Heart left ventricle (tissue), 16 donors: ENCODE measurements at regions not wholly inside any gene's neighbourhood (a gene's known extent, or its start where the extent isn't known, plus 50 kb on each side); places are given as distances from the start of the nearest gene placed in this dataset.

Experiments
- ATAC-seq, 4 donors: fragments of 200-7000 bp; cut with Tn5 transposase; one replicate each; pipeline ENCODE4 v1.9.1; 2020 to 2022; ENCODE audit warnings: moderate library complexity in 4 of 4, mild to moderate bottlenecking in 3 of 4, moderate number of reproducible peaks in 1 of 4
- DNase-seq, 5 donors: peaks; one replicate each; pipeline ENCODE4 v3.0.0-alpha.2; 2020
- H3K27ac ChIP-seq, 12 donors: fragments of 200-600 bp; sonication (generic) in 4 of 12; one replicate each; pipeline versions ENCODE4 v1.5.0 to v1.8.0; 2016 to 2022; ENCODE audit warnings: mild to moderate bottlenecking in 2 of 12
- H3K27me3 ChIP-seq, 9 donors: fragments of 200-600 bp; sonication (generic) in 2 of 9; one replicate each; pipeline versions ENCODE4 v1.5.1 to v1.8.0; 2016 to 2022; ENCODE audit warnings: mild to moderate bottlenecking in 3 of 9
- H3K36me3 ChIP-seq, 9 donors: fragments of 200-600 bp; sonication (generic) in 2 of 9; one replicate each; pipeline versions ENCODE4 v1.5.0 to v1.8.0; 2018 to 2022; ENCODE audit warnings: mild to moderate bottlenecking in 2 of 9
- H3K4me1 ChIP-seq, 12 donors: fragments of 200-600 bp; sonication (generic) in 4 of 12; one replicate each; pipeline versions ENCODE4 v1.5.0 to v1.8.0; 2016 to 2022; ENCODE audit warnings: mild to moderate bottlenecking in 3 of 12
- H3K4me3 ChIP-seq, 12 donors: fragments of 200-600 bp; sonication (generic) in 4 of 12; one replicate each; pipeline versions ENCODE4 v1.5.0 to v1.8.0; 2017 to 2022; ENCODE audit warnings: mild to moderate bottlenecking in 9 of 12, moderate library complexity in 4 of 12
- H3K9me3 ChIP-seq, 12 donors: fragments of 200-600 bp; sonication (generic) in 4 of 12; one replicate each; pipeline versions ENCODE4 v1.5.0 to v1.8.0; 2016 to 2022; ENCODE audit warnings: mild to moderate bottlenecking in 1 of 12
- POLR2A ChIP-seq, 2 donors: fragments of 450-650 bp; IDR thresholded peaks; one replicate each; pipeline ENCODE4 v1.6.1; 2017; ENCODE audit warnings: antibody characterized with exemption in 2 of 2, mild to moderate bottlenecking in 2 of 2, moderate library complexity in 2 of 2
- WGBS, 4 donors: extraction: QIAGEN DNeasy Blood & Tissue Kit in 2 of 4; methylation state at CpG; one replicate each; pipeline versions ENCODE4 v1.1.5 to v1.1.7; 2013 to 2018; 5-methylcytosine and 5-hydroxymethylcytosine counted together
- intact Hi-C, 10 donors: fragments of 100-400 bp; cut with DNase I; formaldehyde crosslinking; loops; one replicate each; pipeline versions ENCODE4 v1.11.1 to v1.14.2; 2022
- TF ChIP-seq, protein P1 (sequence below), 12 donors: fragments of 200-600 bp; sonication (generic) in 4 of 12; IDR thresholded peaks; one replicate each; pipeline versions ENCODE4 v1.5.0 to v1.8.0; 2018 to 2022; ENCODE audit warnings: antibody characterized with exemption in 12 of 12, mild to moderate bottlenecking in 5 of 12
- donor health status: ischemic (EF 13 %, LVEDD 7.1; RV severe dilation, severe dysfunction).
- donor health status: healthy with polysubstance abuse.
- donor health status: DM: no; HTN: yes; CAD: no.
- donor health status: DM: no; HTN: no; CAD: no.
- donor health status: ischemic (EF 25% LVEDD 6.9; RV normal size, moderate dysfunction).
- donor health status: ischemic (EF 25% LVEDD 5.7; RV mildly dilated, moderate dysfunction).
- donor health status: healthy.
- donor health status: DM: yes; HTN: yes; CAD: no.
- donor health status: ischemic (EF 35%, LVEDD 5.7; RV mildly dilated, moderate dysfunction).
- donor health status: nonischemic (EF 11% LVEDD 7.7; RV severe dilation, severe dysfunction).
- donor health status: DM: yes; HTN: yes; CAD: no.
- donor health status: PGD.
- donor health status: ischemic (EF 29% LVEDD 5.4; RV normal size, mild dysfunction).
- donor health status: nonischemic (EF 23%, LVEDD 6.1; RV moderate dilation, normal function).

DNA sequence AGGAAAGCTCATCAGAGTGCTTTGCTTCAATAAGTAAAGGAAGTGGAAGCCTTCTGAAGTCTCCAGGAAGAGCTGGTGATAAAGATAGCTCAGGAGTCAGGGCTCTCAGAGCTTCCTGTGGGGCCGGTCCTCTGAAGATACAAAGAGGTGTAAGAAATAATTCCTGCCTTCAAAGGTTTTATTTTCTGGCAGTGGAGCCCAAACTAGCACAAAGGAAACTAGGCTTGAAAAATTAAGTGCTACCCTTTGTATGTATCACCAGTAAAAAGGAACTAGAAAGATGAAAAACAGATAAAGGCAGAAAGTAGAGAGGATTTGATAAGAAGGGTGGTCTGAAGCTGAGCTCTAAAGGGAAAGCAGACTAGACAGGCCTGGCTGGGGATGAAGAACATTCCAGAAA lies 204.1 kb upstream of the SASH1 start:
- 30 to 68% (median 48%) methylated on average over 1 of the region's 1 CpG for WGBS, 4 donors
- no peaks in the 10 kb centered on the region for H3K36me3 ChIP-seq
- DNase-seq (no peak), ATAC-seq (no peak)
- TF ChIP-seq, protein P1, sequence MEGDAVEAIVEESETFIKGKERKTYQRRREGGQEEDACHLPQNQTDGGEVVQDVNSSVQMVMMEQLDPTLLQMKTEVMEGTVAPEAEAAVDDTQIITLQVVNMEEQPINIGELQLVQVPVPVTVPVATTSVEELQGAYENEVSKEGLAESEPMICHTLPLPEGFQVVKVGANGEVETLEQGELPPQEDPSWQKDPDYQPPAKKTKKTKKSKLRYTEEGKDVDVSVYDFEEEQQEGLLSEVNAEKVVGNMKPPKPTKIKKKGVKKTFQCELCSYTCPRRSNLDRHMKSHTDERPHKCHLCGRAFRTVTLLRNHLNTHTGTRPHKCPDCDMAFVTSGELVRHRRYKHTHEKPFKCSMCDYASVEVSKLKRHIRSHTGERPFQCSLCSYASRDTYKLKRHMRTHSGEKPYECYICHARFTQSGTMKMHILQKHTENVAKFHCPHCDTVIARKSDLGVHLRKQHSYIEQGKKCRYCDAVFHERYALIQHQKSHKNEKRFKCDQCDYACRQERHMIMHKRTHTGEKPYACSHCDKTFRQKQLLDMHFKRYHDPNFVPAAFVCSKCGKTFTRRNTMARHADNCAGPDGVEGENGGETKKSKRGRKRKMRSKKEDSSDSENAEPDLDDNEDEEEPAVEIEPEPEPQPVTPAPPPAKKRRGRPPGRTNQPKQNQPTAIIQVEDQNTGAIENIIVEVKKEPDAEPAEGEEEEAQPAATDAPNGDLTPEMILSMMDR (IDR thresholded peaks at IDR 0.05): no peak
- no peak for TF ChIP-seq POLR2A (IDR thresholded peaks at IDR 0.05)
- no peaks in the 10 kb centered on the region for H3K27me3 ChIP-seq
- H3K4me1 ChIP-seq: no peaks in the 10 kb centered on the region
- H3K9me3 ChIP-seq: peaks cover 0 to 6% (median 0%) of the 10 kb centered on the region in 12 donors
- intact Hi-C loops: no loop called here
- H3K4me3 ChIP-seq: no peak overlapping the region
- H3K27ac ChIP-seq: no peak overlapping the region

DNA sequence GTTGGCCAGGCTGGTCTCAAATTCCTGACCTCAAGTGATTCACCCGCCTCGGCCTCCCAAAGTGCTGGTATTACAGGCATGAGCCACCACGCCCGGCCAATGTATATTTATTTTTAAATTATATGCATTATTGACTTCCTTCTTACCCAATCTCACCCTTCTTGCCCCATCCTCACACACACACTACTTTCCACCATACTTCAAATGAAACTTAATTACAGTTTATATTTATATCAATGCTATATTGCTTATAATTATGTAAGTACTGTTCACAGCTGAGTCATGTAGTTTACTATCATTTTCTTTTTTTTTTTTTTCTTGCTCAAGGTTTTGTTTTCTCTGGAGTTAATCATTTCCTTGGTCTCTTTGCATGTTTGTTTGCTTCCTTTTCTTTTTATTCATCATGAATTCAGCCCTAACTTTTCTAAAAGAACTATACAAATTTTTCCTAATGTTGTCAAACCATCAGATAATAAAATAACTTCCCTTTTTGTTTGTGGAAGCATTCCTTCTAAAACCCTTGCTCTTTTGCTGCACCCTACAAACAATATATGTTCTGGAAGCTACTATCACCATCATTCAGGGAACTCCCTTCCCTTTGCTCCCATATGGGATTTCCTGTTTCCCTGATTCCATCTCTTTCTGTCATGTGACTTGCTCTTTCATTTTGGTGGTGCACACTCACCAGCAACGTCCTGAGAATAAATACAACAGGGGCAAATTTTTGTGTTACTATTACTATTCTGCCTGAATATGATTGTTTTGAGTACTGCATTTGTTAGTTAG lies 201.7 kb upstream of the SASH1 start:
- intact Hi-C loops: no loop called here
- TF ChIP-seq, protein P1 (IDR thresholded peaks at IDR 0.05): no peak
- no peak for TF ChIP-seq POLR2A (IDR thresholded peaks at IDR 0.05)
- DNase-seq (no peak), ATAC-seq (no peak)
- Histone ChIP-seq H3K9me3 (peaks cover 0 to 6% (median 0%) of the 10 kb centered on the region in 12 donors), H3K27ac (no peak overlapping the region), H3K36me3 (no peaks in the 10 kb centered on the region), H3K27me3 (no peaks in the 10 kb centered on the region), H3K4me1 (no peaks in the 10 kb centered on the region), H3K4me3 (no peak overlapping the region)
- WGBS, 4 donors: 79 to 89% (median 82%) methylated on average over 5 of the region's 5 CpGs

DNA sequence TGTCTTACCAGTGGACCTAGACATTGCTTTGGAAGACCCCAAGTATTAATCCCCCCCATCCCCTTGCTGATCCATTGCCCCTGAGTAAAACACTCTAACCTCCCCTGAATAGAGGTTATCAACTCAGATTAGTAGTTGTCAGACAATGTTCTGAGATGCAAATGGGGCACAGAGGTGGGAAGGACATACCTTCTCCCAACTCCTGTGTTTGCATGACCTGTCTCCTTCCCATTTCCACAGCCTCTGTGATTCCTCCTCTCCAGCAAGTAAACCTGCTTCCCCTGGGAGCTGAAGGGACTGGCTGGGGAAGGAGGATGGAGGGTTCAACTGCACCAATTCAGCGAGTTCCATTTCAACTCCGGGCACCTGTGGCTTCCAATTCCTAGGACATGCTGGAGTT lies 199.8 kb upstream of the SASH1 start:
- TF ChIP-seq, protein P1 (IDR thresholded peaks at IDR 0.05): no peak
- no peak for TF ChIP-seq POLR2A (IDR thresholded peaks at IDR 0.05)
- ATAC-seq (no peak), DNase-seq (no peak)
- Histone ChIP-seq H3K9me3 (peaks cover 0 to 3% (median 0%) of the 10 kb centered on the region in 12 donors), H3K4me3 (no peak overlapping the region), H3K27ac (no peak overlapping the region), H3K36me3 (no peaks in the 10 kb centered on the region), H3K27me3 (no peaks in the 10 kb centered on the region), H3K4me1 (no peaks in the 10 kb centered on the region)
- 83 to 87% (median 84%) methylated on average over 2 of the region's 2 CpGs for WGBS, 4 donors
- intact Hi-C loops: no loop called here

DNA sequence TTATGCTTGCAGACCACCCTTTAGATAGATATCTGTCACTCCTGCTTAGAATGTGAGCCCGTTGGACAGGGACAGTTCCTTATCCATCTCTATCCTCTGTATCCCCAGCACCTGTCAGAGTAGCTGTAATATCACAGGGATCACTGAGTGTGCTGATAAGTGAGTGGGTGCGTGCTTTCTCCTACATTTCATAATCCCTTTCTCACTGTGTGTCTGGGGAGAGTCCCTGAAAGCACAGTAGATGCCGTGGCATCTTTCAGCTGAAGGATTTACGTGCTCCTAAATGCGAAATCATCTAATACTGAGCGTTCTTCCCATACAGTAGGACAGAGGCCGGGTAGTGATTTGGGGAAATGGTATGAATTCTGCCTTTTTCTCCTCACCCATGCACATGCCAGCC lies 198.9 kb upstream of the SASH1 start:
- Histone ChIP-seq H3K4me1 (no peaks in the 10 kb centered on the region), H3K9me3 (no peaks in the 10 kb centered on the region), H3K27me3 (no peaks in the 10 kb centered on the region), H3K27ac (no peak overlapping the region), H3K4me3 (no peak overlapping the region), H3K36me3 (no peaks in the 10 kb centered on the region)
- DNase-seq (no peak), ATAC-seq (no peak)
- no peak for TF ChIP-seq POLR2A (IDR thresholded peaks at IDR 0.05)
- TF ChIP-seq, protein P1 (IDR thresholded peaks at IDR 0.05): no peak
- intact Hi-C loops: no loop called here
- WGBS, 4 donors: 70 to 71% (median 71%) methylated on average over 7 of the region's 7 CpGs
